Bronchial epithelial cell (primary cell): ENCODE measurements at regions not wholly inside any gene's neighbourhood (a gene's known extent, or its start where the extent isn't known, plus 50 kb on each side); places are given as distances from the start of the nearest gene placed in this dataset.

Experiments
- DNase-seq: peaks from one replicate; pipeline ENCODE4 v3.0.0-alpha.2; 2010; ENCODE audit warnings: low read depth
- FAIRE-seq: peaks from 2 replicates; lab custom pipeline; 2011; peaks lifted over from hg19 to GRCh38; lab: Jason Lieb, UNC
- H3K27me3 ChIP-seq: 2 replicates; pipeline ENCODE4 v1.5.1; 2011; ENCODE audit warnings: low read length; ENCODE audit not compliant: control insufficient read depth, insufficient read depth
- H3K36me3 ChIP-seq: 2 replicates; pipeline ENCODE4 v1.5.1; 2011; ENCODE audit warnings: low read length; ENCODE audit not compliant: control insufficient read depth, insufficient read depth
- H3K4me3 ChIP-seq: 2 replicates; pipeline ENCODE4 v1.5.1; 2011; ENCODE audit warnings: mild to moderate bottlenecking, low read depth, low read length, control low read depth
- TF ChIP-seq, protein P1 (sequence below): IDR thresholded peaks from 2 replicates; pipeline ENCODE4 v1.5.1; 2011; ENCODE audit warnings: mild to moderate bottlenecking, moderate library complexity, low read length, control low read depth, inconsistent platforms; ENCODE audit not compliant: insufficient read depth, severe bottlenecking

DNA sequence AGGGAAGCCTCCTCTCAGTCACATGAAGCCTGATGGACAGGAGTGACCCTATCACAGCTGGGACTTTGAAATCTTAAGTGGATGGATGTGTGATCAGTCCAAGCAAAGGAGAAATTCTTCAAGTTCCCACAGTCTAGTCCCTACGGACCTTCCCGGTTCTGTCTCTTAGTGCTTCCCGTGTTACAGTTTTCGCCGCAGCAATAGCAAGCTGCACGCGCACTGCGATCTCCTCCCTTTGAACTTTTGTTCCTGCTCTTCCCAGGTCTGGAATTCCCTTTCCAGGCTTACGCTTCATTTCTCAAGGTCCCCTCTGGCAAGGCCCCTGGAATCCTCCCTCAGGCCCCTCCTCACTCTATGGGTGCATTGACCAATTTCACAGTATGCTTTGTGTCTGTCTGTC lies 89.2 kb downstream of the VEGFA start:
- no peak for FAIRE-seq
- H3K27me3 ChIP-seq = peaks cover 3% of the 10 kb centered on the region
- DNase-seq = no peak
- H3K4me3 ChIP-seq = no peak overlapping the region
- TF ChIP-seq, protein P1, sequence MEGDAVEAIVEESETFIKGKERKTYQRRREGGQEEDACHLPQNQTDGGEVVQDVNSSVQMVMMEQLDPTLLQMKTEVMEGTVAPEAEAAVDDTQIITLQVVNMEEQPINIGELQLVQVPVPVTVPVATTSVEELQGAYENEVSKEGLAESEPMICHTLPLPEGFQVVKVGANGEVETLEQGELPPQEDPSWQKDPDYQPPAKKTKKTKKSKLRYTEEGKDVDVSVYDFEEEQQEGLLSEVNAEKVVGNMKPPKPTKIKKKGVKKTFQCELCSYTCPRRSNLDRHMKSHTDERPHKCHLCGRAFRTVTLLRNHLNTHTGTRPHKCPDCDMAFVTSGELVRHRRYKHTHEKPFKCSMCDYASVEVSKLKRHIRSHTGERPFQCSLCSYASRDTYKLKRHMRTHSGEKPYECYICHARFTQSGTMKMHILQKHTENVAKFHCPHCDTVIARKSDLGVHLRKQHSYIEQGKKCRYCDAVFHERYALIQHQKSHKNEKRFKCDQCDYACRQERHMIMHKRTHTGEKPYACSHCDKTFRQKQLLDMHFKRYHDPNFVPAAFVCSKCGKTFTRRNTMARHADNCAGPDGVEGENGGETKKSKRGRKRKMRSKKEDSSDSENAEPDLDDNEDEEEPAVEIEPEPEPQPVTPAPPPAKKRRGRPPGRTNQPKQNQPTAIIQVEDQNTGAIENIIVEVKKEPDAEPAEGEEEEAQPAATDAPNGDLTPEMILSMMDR = no peak
- H3K36me3 ChIP-seq = no peaks in the 10 kb centered on the region

DNA sequence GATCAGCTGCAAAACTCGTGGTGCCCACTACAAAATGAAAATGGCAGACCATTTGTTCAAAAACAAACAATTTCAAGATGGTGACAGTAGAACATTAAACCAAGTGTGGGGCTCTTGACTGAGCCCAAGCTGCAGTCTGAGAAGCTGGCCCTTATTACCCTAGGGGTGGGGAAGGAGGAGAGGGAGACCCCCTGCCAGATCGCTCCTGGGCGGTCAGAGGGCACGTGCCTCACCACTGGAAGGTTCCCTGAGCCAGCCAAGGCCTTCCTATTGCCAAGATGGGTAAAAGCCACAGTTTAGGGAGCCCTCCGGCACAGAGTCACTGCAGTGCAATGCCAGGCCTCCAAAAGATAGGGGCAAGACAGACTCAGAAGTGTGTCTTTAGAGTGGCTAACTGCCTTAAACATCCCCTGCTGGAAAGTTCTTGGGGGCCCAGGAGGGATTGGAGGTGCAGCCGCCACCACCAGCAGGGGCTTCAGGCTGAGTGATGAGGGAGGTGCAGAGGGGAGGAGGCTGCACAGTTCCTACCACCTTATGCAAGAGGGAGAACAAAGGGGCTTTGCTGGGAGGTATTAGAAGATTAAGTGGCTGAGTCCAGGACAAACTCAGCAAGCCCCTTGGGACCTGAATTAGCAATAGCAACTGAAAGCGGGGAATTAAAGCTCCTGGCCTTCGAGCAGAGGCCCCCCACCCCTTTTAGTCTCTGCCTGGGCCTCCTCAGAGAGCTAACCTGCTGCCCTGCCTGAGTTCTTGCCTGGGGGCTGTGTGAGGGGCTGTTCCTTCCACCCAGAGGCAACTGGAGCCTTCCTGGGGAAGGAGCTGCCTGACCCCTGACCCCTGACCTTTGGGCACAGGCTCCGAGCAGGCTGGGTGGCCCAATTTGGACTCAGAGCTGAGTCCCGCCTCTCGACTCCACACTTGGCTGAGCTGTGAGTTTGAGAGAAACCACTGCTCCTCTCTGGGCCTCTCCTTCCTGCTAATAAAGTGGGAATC lies 88.4 kb downstream of the VEGFA start:
- Histone ChIP-seq H3K36me3 (no peaks in the 10 kb centered on the region), H3K4me3 (no peak overlapping the region), H3K27me3 (peaks cover 3% of the 10 kb centered on the region)
- TF ChIP-seq, protein P1 = no peak
- FAIRE-seq (no peak), DNase-seq (no peak)

DNA sequence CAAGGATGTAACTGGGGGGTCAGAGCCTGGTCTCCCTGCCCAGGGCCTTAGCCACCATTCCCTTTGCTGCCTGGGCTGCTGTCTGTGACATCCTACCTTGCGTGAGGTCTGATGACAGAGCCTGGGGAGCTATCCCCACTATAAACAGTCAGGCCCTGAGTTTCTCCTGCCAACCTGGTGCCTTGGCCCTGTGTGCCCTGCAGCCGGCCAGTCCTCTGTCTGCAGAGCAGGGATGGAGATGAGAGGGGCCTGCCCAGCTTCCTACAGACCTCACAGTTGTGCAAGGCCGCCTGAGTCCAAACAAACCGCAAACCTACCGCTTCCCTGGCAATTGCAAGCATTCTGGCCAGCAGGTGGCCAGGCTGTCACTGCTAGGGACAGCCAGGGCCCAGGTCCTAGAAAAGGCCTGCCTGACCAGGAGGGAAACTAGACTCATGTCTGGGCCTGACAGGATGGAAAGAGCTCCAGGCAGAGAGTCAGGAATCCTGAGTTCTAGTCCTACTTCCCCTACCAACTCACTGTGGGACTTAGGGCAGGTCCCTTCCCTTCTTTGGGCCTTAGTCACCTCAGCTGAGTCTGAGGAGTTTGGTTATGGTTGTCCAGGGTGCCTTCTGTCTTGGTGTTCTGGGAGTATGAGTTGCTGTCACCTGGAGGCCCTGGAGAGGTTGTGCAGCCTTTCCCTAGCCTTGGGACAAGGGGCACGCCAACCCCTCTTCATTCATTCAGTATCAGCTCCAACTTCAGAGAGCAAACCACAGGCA lies 86.2 kb downstream of the VEGFA start:
- DNase-seq (peak; percentile 30), FAIRE-seq (no peak)
- Histone ChIP-seq H3K36me3 (no peaks in the 10 kb centered on the region), H3K4me3 (no peak overlapping the region), H3K27me3 (peaks cover 3% of the 10 kb centered on the region)
- TF ChIP-seq, protein P1 = peak; percentile 51

DNA sequence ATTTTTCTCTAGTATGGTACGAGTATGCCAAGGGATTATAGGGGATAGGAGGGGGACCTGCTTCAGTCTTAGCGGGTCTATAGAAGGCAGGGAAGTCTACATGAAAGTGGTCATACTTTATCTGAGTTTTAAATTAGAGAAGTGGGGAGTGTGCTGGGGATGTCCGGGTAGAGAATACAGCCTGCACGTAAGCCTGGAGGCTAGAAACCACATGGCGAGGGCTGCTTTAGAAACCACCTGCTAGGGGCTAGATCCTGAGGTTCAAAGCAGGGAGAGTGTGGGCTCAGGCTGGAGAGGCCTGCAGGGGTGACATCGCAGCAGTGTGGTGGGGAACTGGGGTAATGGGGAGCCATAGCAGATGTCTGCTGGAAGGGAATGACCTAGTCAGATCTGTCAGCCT lies 85.2 kb downstream of the VEGFA start:
- H3K4me3 ChIP-seq = no peak overlapping the region
- TF ChIP-seq, protein P1 = no peak
- peaks cover 3% of the 10 kb centered on the region for H3K27me3 ChIP-seq
- DNase-seq (no peak), FAIRE-seq (peak; percentile 43)
- no peaks in the 10 kb centered on the region for H3K36me3 ChIP-seq

DNA sequence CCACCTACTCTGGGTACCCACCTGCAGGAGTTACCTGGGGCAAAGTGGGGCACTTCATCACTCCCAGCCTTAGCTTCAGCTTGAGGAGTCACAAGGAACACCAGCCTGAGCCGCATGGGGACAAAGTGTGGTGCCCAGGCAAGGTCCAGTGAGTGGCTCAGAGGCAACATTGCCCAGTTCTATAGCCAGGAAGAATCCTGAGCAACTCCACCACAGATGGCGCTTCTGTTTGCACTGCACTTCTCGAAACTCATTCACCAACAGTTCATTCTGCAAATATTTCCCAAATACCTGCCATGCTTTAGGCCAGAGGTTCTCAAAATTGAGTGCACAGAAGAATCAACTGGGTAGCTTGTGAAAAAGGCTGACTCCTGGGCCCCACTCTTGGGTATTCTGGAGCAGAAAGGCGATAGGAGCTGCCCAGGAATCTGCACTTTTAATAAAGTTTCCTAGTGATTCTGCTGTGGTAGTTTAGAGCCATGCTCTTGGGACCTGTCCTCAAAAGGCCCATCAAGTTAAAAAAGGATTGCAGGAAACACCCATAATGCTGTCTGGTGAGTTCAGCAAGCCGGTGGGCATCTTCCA lies 83.1 kb downstream of the VEGFA start:
- no peak for DNase-seq
- FAIRE-seq = no peak
- Histone ChIP-seq H3K36me3 (no peaks in the 10 kb centered on the region), H3K27me3 (no peaks in the 10 kb centered on the region), H3K4me3 (no peak overlapping the region)
- TF ChIP-seq, protein P1 = no peak
